Stimulated activated CD4-positive, alpha-beta T cell treated with anti-CD3 and anti-CD28 coated beads, Interleukin-2, amount 100 ng/mL, for 48 hours (primary cell): ENCODE measurements at regions not wholly inside any gene's neighbourhood (a gene's known extent, or its start where the extent isn't known, plus 50 kb on each side); places are given as distances from the start of the nearest gene placed in this dataset.

Experiments used
- DNase-seq, 2 donors: peaks; one replicate each; pipeline ENCODE4 v3.0.0-alpha.2; 2020

- no peak for DNase-seq
Measured at GRCh38 chr7:45235905-45236304, 78.3 kb downstream of the RAMP3 start.

GRCh38 chr7:45236666-45237065, 79.1 kb downstream of the RAMP3 start:
- no peak for DNase-seq

GRCh38 chr7:45237788-45238461, 80.3 kb downstream of the RAMP3 start:
- DNase-seq: no peak

- no peak for DNase-seq
Measured at GRCh38 chr7:45238806-45239205, 81.2 kb downstream of the RAMP3 start.

GRCh38 chr7:45239486-45239885, 81.9 kb downstream of the RAMP3 start:
- DNase-seq: no peak

- DNase-seq: no peak
Measured at GRCh38 chr7:45240273-45240771, 82.7 kb downstream of the RAMP3 start.

- DNase-seq: no peak
Measured at GRCh38 chr7:45240926-45241325, 83.3 kb downstream of the RAMP3 start.

GRCh38 chr7:45241339-45242109, 83.9 kb downstream of the RAMP3 start:
- no peak for DNase-seq

GRCh38 chr7:45242261-45242660, 84.7 kb downstream of the RAMP3 start:
- DNase-seq: no peak

GRCh38 chr7:45242698-45243097, 85.1 kb downstream of the RAMP3 start:
- DNase-seq: no peak

- DNase-seq: no peak
Measured at GRCh38 chr7:45244981-45245380, 87.4 kb downstream of the RAMP3 start.

GRCh38 chr7:45246339-45246738, 88.7 kb downstream of the RAMP3 start:
- no peak for DNase-seq

GRCh38 chr7:45252248-45252647, 94.7 kb downstream of the RAMP3 start:
- DNase-seq: no peak

GRCh38 chr7:45252857-45253256, 95.3 kb downstream of the RAMP3 start:
- DNase-seq: no peak

GRCh38 chr7:45253368-45253767, 95.8 kb downstream of the RAMP3 start:
- DNase-seq: no peak

- DNase-seq: no peak
Measured at GRCh38 chr7:45255187-45255586, 97.6 kb downstream of the RAMP3 start.

GRCh38 chr7:45256309-45256708, 98.7 kb downstream of the RAMP3 start:
- no peak for DNase-seq

- no peak for DNase-seq
Measured at GRCh38 chr7:45256775-45257174, 99.2 kb downstream of the RAMP3 start.

GRCh38 chr7:45257284-45257683, 99.7 kb downstream of the RAMP3 start:
- no peak for DNase-seq

- DNase-seq: no peak
Measured at GRCh38 chr7:45258533-45259226, 101.1 kb downstream of the RAMP3 start.

- no peak for DNase-seq
Measured at GRCh38 chr7:45259227-45259596, 101.6 kb downstream of the RAMP3 start.

GRCh38 chr7:45259966-45260646, 102.5 kb downstream of the RAMP3 start:
- DNase-seq: peak; percentile 81 to 84

GRCh38 chr7:45267262-45267661, 109.7 kb downstream of the RAMP3 start:
- no peak for DNase-seq
